Trophoblast cell (in vitro differentiated cells and primary cell): ENCODE measurements at regions not wholly inside any gene's neighbourhood (a gene's known extent, or its start where the extent isn't known, plus 50 kb on each side); places are given as distances from the start of the nearest gene placed in this dataset.

Experiments
- DNase-seq, 2 donors: peaks; one replicate each; pipeline ENCODE4 v3.0.0-alpha.2; 2016
- H2AFZ ChIP-seq: 2 replicates; pipeline ENCODE4 v1.6.1; 2013; ENCODE audit warnings: low read length, moderate library complexity, mild to moderate bottlenecking; ENCODE audit not compliant: insufficient read depth, poor library complexity
- H2AK5ac ChIP-seq: 2 replicates; pipeline ENCODE4 v1.6.1; 2013; ENCODE audit warnings: mild to moderate bottlenecking, low read length
- H2BK120ac ChIP-seq: 2 replicates; pipeline ENCODE4 v1.6.1; 2013; ENCODE audit warnings: low read length, mild to moderate bottlenecking, moderate library complexity; ENCODE audit not compliant: insufficient read depth, poor library complexity
- H2BK12ac ChIP-seq: 2 replicates; pipeline ENCODE4 v1.6.1; 2013; ENCODE audit warnings: mild to moderate bottlenecking, low read length, moderate library complexity
- H2BK5ac ChIP-seq: 2 replicates; pipeline ENCODE4 v1.6.1; 2013; ENCODE audit warnings: low read length, low read depth, moderate library complexity, mild to moderate bottlenecking; ENCODE audit not compliant: poor library complexity
- H3K14ac ChIP-seq: 2 replicates; pipeline ENCODE4 v1.6.1; 2013; ENCODE audit warnings: mild to moderate bottlenecking, low read length
- H3K18ac ChIP-seq: 2 replicates; pipeline ENCODE4 v1.6.1; 2013; ENCODE audit warnings: mild to moderate bottlenecking, low read length
- H3K23ac ChIP-seq: 2 replicates; pipeline ENCODE4 v1.6.1; 2013; ENCODE audit warnings: low read length
- H3K27ac ChIP-seq: 2 replicates; pipeline ENCODE4 v1.5.1; 2013; ENCODE audit warnings: low read depth, mild to moderate bottlenecking, inconsistent platforms, low read length, moderate library complexity
- H3K27me3 ChIP-seq: 2 replicates; pipeline ENCODE4 v1.6.1; 2013; ENCODE audit warnings: inconsistent platforms, mild to moderate bottlenecking, low read length, moderate library complexity; ENCODE audit not compliant: insufficient read depth
- H3K36me3 ChIP-seq, 2 experiments: 1 replicate in 1 of 2; 2 replicates in 1 of 2; pipeline ENCODE4 v1.6.1; 2013; ENCODE audit warnings: low read length in 2 of 2, mild to moderate bottlenecking in 2 of 2, moderate library complexity in 1 of 2; ENCODE audit not compliant: insufficient read depth in 2 of 2, control insufficient read depth in 1 of 2
- H3K4ac ChIP-seq: 2 replicates; pipeline ENCODE4 v1.6.1; 2013; ENCODE audit warnings: low read depth, mild to moderate bottlenecking, low read length, moderate library complexity
- H3K4me1 ChIP-seq, 2 experiments: 1 replicate in 1 of 2; 2 replicates in 1 of 2; pipeline ENCODE4 v1.6.1; 2013; ENCODE audit warnings: low read length in 2 of 2, mild to moderate bottlenecking in 2 of 2, moderate library complexity in 1 of 2; ENCODE audit not compliant: insufficient read depth in 2 of 2, control insufficient read depth in 1 of 2
- H3K4me2 ChIP-seq: 2 replicates; pipeline ENCODE4 v1.6.1; 2013; ENCODE audit warnings: inconsistent platforms, mild to moderate bottlenecking, low read length, moderate library complexity
- H3K4me3 ChIP-seq: 2 replicates; pipeline ENCODE4 v1.5.1; 2013; ENCODE audit warnings: mild to moderate bottlenecking, low read depth, low read length, inconsistent platforms
- H3K79me1 ChIP-seq: one replicate; pipeline ENCODE4 v1.6.1; 2013; ENCODE audit warnings: low read length
- H3K79me2 ChIP-seq: 2 replicates; pipeline ENCODE4 v1.6.1; 2013; ENCODE audit warnings: low read length, mild to moderate bottlenecking; ENCODE audit not compliant: control insufficient read depth, insufficient read depth, poor library complexity
- H3K9ac ChIP-seq: 2 replicates; pipeline ENCODE4 v1.6.1; 2013; ENCODE audit warnings: mild to moderate bottlenecking, low read length
- H3K9me3 ChIP-seq: 2 replicates; pipeline ENCODE4 v1.6.1; 2013; ENCODE audit warnings: low read depth, mild to moderate bottlenecking, control low read depth, inconsistent platforms, low read length; ENCODE audit not compliant: insufficient read depth
- H4K12ac ChIP-seq: 2 replicates; pipeline ENCODE4 v1.6.1; 2013; ENCODE audit warnings: low read depth, mild to moderate bottlenecking, low read length, moderate library complexity
- H4K8ac ChIP-seq: 2 replicates; pipeline ENCODE4 v1.6.1; 2013; ENCODE audit warnings: low read depth, mild to moderate bottlenecking, low read length, moderate library complexity
- H4K91ac ChIP-seq: one replicate; pipeline ENCODE4 v1.6.1; 2013; ENCODE audit warnings: low read depth, mild to moderate bottlenecking, low read length, moderate library complexity
- WGBS: extraction: QIAGEN DNeasy Blood & Tissue Kit; methylation state at CpG from one replicate; pipeline ENCODE4 v1.1.7; 2013; ENCODE audit warnings: missing lambda C conversion rate; ENCODE audit not compliant: insufficient read length, insufficient coverage; ENCODE audit errors: extremely low coverage; 5-methylcytosine and 5-hydroxymethylcytosine counted together

DNA sequence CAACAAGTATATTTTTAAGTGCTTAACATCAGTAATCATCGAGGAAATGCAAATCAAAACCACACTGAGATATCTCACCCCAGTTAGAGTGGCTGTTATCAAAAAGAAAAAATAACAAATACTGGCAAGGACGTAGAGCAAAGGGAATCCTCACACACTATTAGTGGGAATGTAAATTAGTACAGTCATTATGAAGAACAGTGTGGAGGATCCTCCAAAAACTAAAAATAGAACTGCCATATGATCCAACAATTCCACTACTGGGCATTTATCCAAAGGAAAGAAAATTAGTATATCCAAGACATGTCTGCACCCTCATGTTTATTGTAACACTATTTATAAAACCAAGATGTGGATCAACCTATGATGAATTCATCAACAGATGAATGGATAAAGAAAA, 149.0 kb upstream of the PWP1 start:
- Histone ChIP-seq H3K79me2 (no peaks in the 10 kb centered on the region), H4K91ac (no peak overlapping the region), H2BK120ac (no peak overlapping the region), H3K4ac (no peak overlapping the region), H3K79me1 (no peaks in the 10 kb centered on the region), H3K9ac (no peak overlapping the region), H4K8ac (no peak overlapping the region), H2BK5ac (no peak overlapping the region), H2AFZ (no peak overlapping the region), H3K18ac (no peak overlapping the region), H2AK5ac (no peak overlapping the region), H3K14ac (no peak overlapping the region), H3K36me3 (no peaks in the 10 kb centered on the region), H3K27ac (no peak overlapping the region), H4K12ac (no peak overlapping the region), H3K4me1 (no peaks in the 10 kb centered on the region), H3K23ac (no peak overlapping the region), H3K27me3 (no peaks in the 10 kb centered on the region), H2BK12ac (no peak overlapping the region), H3K4me2 (no peak overlapping the region), H3K4me3 (no peak overlapping the region), H3K9me3 (peaks cover 4% of the 10 kb centered on the region)
- no peak for DNase-seq
- no CpG with 5 or more reads among the region's 2 CpGs for WGBS

DNA sequence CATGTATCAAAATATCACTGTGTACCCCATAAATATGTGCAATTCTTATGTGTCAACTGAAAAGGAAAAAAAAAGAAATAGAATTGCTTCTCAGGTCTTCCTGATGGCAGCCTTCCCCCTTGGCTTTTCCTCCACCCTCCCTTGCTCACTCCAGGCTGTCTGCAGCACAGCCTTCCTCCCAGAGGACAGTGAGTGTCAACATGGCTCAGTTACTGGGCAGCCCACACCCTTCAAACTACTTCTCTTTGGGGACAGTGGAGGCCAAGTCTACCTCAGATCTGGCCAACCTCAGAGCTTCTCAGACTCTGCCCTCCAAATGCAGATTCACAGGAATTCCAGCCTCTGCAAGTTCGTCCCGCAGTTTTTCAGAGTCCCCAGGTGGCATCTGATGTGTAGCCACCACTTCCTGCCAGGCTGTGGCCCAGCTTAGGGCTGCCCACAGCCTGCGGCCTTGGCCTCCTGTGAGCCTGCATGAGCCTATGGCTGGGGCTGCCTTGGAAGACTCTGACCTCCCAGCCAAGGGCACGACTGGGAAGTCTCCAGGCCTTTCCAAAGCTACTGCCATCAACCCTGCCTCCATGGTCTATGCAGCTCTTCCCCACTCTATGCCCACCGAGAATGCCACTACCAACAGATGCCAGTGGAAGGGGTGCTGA, 148.0 kb upstream of the PWP1 start:
- Histone ChIP-seq H2BK12ac (no peak overlapping the region), H3K9ac (no peak overlapping the region), H3K27me3 (no peaks in the 10 kb centered on the region), H2BK120ac (no peak overlapping the region), H3K4me1 (no peaks in the 10 kb centered on the region), H2AK5ac (no peak overlapping the region), H3K14ac (no peak overlapping the region), H3K4me2 (no peak overlapping the region), H3K23ac (no peak overlapping the region), H4K91ac (no peak overlapping the region), H3K79me2 (no peaks in the 10 kb centered on the region), H4K8ac (no peak overlapping the region), H4K12ac (no peak overlapping the region), H3K79me1 (no peaks in the 10 kb centered on the region), H3K18ac (no peak overlapping the region), H3K9me3 (no peaks in the 10 kb centered on the region), H3K36me3 (no peaks in the 10 kb centered on the region), H3K4ac (no peak overlapping the region), H2BK5ac (no peak overlapping the region), H3K4me3 (no peak overlapping the region), H3K27ac (no peak overlapping the region), H2AFZ (no peak overlapping the region)
- no peak for DNase-seq
- WGBS, result no CpG with 5 or more reads among the region's 5 CpGs

DNA sequence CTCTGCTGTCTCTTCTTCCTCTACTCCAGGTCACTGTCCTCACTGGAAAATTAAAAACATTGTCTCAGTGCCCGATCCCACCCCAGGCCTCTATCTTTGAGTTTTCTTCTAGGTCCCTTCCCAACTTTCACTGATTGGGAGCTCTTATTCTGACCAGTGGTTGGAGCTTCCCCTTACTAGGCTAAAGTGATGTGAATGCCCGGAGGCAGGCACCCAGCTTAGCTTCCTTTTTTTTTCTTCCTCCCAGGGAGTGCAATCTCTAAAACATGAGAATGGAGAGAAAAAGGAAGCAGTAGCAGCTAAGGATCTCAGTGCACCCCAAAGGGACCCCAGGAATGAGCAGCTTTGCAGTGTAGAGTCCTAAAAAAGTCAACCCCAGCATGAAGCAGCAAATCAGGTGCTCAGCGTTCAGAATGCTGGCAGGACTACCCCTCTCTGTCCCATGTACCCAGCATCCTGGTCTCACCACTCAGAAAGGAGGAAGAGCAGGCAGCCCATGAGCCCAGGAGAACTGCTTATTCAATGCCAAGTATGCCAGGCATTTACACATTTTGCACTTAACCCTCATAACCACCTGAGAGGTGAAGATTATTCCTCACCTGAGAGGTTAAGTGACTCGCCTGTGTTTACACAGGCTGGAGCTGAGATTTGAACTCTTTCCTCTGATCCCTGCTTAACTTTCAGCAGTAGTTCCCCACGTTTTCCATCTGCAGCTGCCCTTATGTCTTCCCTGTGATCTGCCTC, 146.2 kb upstream of the PWP1 start:
- H3K9ac ChIP-seq, result no peak overlapping the region
- H2BK5ac ChIP-seq, result no peak overlapping the region
- peaks cover 1% of the 10 kb centered on the region for H3K9me3 ChIP-seq
- H4K12ac ChIP-seq, result no peak overlapping the region
- no peak overlapping the region for H3K23ac ChIP-seq
- no peaks in the 10 kb centered on the region for H3K36me3 ChIP-seq
- no peak overlapping the region for H2BK120ac ChIP-seq
- no peak overlapping the region for H3K18ac ChIP-seq
- no peak overlapping the region for H2AFZ ChIP-seq
- H3K4me1 ChIP-seq, result no peaks in the 10 kb centered on the region
- no peaks in the 10 kb centered on the region for H3K27me3 ChIP-seq
- H4K8ac ChIP-seq, result no peak overlapping the region
- H3K4me3 ChIP-seq, result no peak overlapping the region
- H2BK12ac ChIP-seq, result no peak overlapping the region
- no CpG with 5 or more reads among the region's 5 CpGs for WGBS
- H3K79me2 ChIP-seq, result no peaks in the 10 kb centered on the region
- H3K4ac ChIP-seq, result no peak overlapping the region
- no peaks in the 10 kb centered on the region for H3K79me1 ChIP-seq
- no peak overlapping the region for H3K4me2 ChIP-seq
- DNase-seq, result peak in 1 of 2 donors; percentile 2
- H3K14ac ChIP-seq, result no peak overlapping the region
- no peak overlapping the region for H2AK5ac ChIP-seq
- H4K91ac ChIP-seq, result no peak overlapping the region
- H3K27ac ChIP-seq, result no peak overlapping the region

DNA sequence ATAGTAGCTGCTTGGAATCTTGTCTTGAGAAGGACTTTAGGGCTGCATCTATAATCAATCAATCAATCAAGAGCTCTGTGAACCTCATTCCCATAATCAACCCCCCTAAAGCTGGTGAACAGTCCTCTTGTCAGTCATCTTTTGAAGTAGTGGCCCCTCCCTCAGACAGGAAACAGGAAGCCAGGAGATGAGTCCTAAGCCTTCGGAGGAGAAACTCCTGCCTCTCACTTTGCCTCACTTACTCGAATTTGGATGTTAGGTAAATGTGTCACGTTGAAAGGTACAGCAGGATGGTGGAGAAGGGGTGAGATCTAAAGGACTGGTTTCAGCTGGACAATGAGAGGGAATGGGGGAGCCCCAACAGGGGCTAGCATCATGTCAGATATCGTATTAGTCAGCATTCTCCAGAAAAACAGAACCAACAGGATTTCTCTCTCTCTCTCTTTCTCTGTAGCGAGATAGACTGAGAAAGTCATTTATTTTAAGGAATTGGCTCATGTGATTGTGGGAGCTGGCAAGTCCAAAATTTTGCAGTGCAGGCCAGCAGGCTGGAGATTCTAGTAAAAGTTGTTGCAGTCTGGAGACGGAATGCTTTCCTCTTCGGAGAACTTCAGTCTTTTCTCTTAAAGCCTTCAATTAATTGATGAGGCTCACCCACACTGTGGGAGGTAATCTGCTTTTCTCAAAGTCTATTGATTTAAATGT, 144.4 kb upstream of the PWP1 start:
- H3K4me3 ChIP-seq, result no peak overlapping the region
- H3K4me2 ChIP-seq, result no peak overlapping the region
- peaks cover 1% of the 10 kb centered on the region for H3K9me3 ChIP-seq
- no peak overlapping the region for H2BK5ac ChIP-seq
- H3K79me2 ChIP-seq, result no peaks in the 10 kb centered on the region
- no peaks in the 10 kb centered on the region for H3K79me1 ChIP-seq
- no peaks in the 10 kb centered on the region for H3K36me3 ChIP-seq
- no peak overlapping the region for H3K18ac ChIP-seq
- H3K23ac ChIP-seq, result no peak overlapping the region
- no peak for DNase-seq
- H2AK5ac ChIP-seq, result no peak overlapping the region
- H2BK120ac ChIP-seq, result no peak overlapping the region
- no peak overlapping the region for H4K12ac ChIP-seq
- no peak overlapping the region for H3K14ac ChIP-seq
- no peak overlapping the region for H2AFZ ChIP-seq
- H2BK12ac ChIP-seq, result no peak overlapping the region
- no CpG with 5 or more reads among the region's 7 CpGs for WGBS
- H3K27me3 ChIP-seq, result no peaks in the 10 kb centered on the region
- no peak overlapping the region for H4K8ac ChIP-seq
- H3K27ac ChIP-seq, result no peak overlapping the region
- no peak overlapping the region for H3K9ac ChIP-seq
- no peak overlapping the region for H3K4ac ChIP-seq
- no peak overlapping the region for H4K91ac ChIP-seq
- no peaks in the 10 kb centered on the region for H3K4me1 ChIP-seq
